IMR-90 (cell line): ENCODE measurements at regions not wholly inside any gene's neighbourhood (a gene's known extent, or its start where the extent isn't known, plus 50 kb on each side); places are given as distances from the start of the nearest gene placed in this dataset.

Source experiments
- ATAC-seq: fragments of 200-7000 bp; cut with Tn5 transposase; 2 replicates; pipeline ENCODE4 v1.9.1; 2020; ENCODE audit warnings: low read depth, mild to moderate bottlenecking, moderate library complexity
- BruUV-seq: library from RNA; stranded (reverse); fragments of 400-500 nt; replicated peaks from 2 replicates; lab custom pipeline; 2021; lab: Mats Ljungman, UMichigan
- CTCF ChIA-PET: fragments of 300-600 bp; formaldehyde crosslinking; extraction: SDS; loops from one replicate; lab custom pipeline; 2021; ENCODE audit warnings: antibody characterized with exemption; lab: Yijun Ruan, JAX
- POLR2A ChIA-PET: fragments of 300-600 bp; sonication (Branson Sonifier 250); formaldehyde crosslinking; loops from one replicate; lab custom pipeline; 2022; ENCODE audit warnings: antibody characterized with exemption; ENCODE audit not compliant: unreplicated experiment; lab: Charles Lee
- DNase-seq: peaks from one replicate; pipeline ENCODE4 v3.0.0; 2013
- H2AFZ ChIP-seq: replicated peaks from 2 replicates; pipeline ENCODE3; 2013; ENCODE audit warnings: low read length, mild to moderate bottlenecking; ENCODE audit not compliant: poor library complexity
- H2AK5ac ChIP-seq: 2 replicates; pipeline ENCODE4 v1.6.1; 2013; ENCODE audit warnings: low read depth, low read length, inconsistent platforms
- H2AK9ac ChIP-seq: replicated peaks from 2 replicates; pipeline ENCODE3; 2013; ENCODE audit warnings: mild to moderate bottlenecking, low read depth, low read length, moderate library complexity; ENCODE audit not compliant: poor library complexity
- H2BK120ac ChIP-seq: 2 replicates; pipeline ENCODE4 v1.6.1; 2013; ENCODE audit warnings: low read depth, low read length, inconsistent platforms
- H2BK15ac ChIP-seq: 3 replicates; pipeline ENCODE4 v1.6.1; 2013; ENCODE audit warnings: low read depth, low read length, inconsistent platforms
- H2BK20ac ChIP-seq: 2 replicates; pipeline ENCODE4 v1.6.1; 2013; ENCODE audit warnings: low read depth, mild to moderate bottlenecking, inconsistent platforms, low read length, moderate library complexity
- H2BK5ac ChIP-seq: 2 replicates; pipeline ENCODE4 v1.6.1; 2013; ENCODE audit warnings: mild to moderate bottlenecking, low read depth, low read length, inconsistent platforms; ENCODE audit not compliant: poor library complexity, severe bottlenecking
- H3K14ac ChIP-seq: replicated peaks from 2 replicates; pipeline ENCODE4 v1.6.1; 2013; ENCODE audit warnings: low read depth, low read length, inconsistent platforms
- H3K18ac ChIP-seq: 2 replicates; pipeline ENCODE4 v1.6.1; 2013; ENCODE audit warnings: low read depth, low read length, control low read depth
- H3K23ac ChIP-seq: 2 replicates; pipeline ENCODE4 v1.6.1; 2013; ENCODE audit warnings: low read depth, low read length, inconsistent platforms
- H3K27ac ChIP-seq: 2 replicates; pipeline ENCODE4 v1.5.1; 2013; ENCODE audit warnings: mild to moderate bottlenecking, control low read depth, low read length; ENCODE audit not compliant: insufficient read depth
- H3K27me3 ChIP-seq: 2 replicates; pipeline ENCODE4 v1.6.1; 2013; ENCODE audit warnings: low read length; ENCODE audit not compliant: control insufficient read depth, insufficient read depth
- H3K36me3 ChIP-seq: 2 replicates; pipeline ENCODE4 v1.6.1; 2013; ENCODE audit warnings: low read length, mixed read lengths; ENCODE audit not compliant: control insufficient read depth, insufficient read depth
- H3K4ac ChIP-seq: 2 replicates; pipeline ENCODE4 v1.6.1; 2013; ENCODE audit warnings: low read depth, low read length, inconsistent platforms
- H3K4me1 ChIP-seq: 2 replicates; pipeline ENCODE4 v1.6.1; 2013; ENCODE audit warnings: low read length, mixed read lengths; ENCODE audit not compliant: control insufficient read depth, insufficient read depth
- H3K4me2 ChIP-seq: 2 replicates; pipeline ENCODE4 v1.6.1; 2013; ENCODE audit warnings: low read depth, mild to moderate bottlenecking, control low read depth, low read length, moderate library complexity
- H3K4me3 ChIP-seq: 2 replicates; pipeline ENCODE4 v1.5.1; 2013; ENCODE audit warnings: low read depth, mild to moderate bottlenecking, control low read depth, low read length, moderate library complexity; ENCODE audit not compliant: insufficient read depth
- H3K56ac ChIP-seq: 2 replicates; pipeline ENCODE4 v1.6.1; 2013; ENCODE audit warnings: low read length, inconsistent platforms; ENCODE audit not compliant: insufficient read depth; ENCODE audit errors: extremely low read depth
- H3K79me1 ChIP-seq, 2 experiments: 2 replicates each; pipeline ENCODE4 v1.6.1; 2013; ENCODE audit warnings: low read length in 2 of 2, inconsistent platforms in 1 of 2, low read depth in 1 of 2
- H3K9ac ChIP-seq: 2 replicates; pipeline ENCODE4 v1.6.1; 2013; ENCODE audit warnings: low read depth, low read length, control low read depth
- H3K9me1 ChIP-seq: 2 replicates; pipeline ENCODE4 v1.6.1; 2013; ENCODE audit warnings: low read length, inconsistent platforms; ENCODE audit not compliant: insufficient read depth
- H3K9me3 ChIP-seq: 2 replicates; pipeline ENCODE4 v1.6.1; 2013; ENCODE audit warnings: low read length; ENCODE audit not compliant: control insufficient read depth, insufficient read depth
- H4K20me1 ChIP-seq: 2 replicates; pipeline ENCODE4 v1.6.1; 2013; ENCODE audit warnings: low read length, inconsistent platforms; ENCODE audit not compliant: insufficient read depth
- H4K5ac ChIP-seq: 2 replicates; pipeline ENCODE4 v1.6.1; 2013; ENCODE audit warnings: mild to moderate bottlenecking, low read depth, low read length, control low read depth
- H4K8ac ChIP-seq, 2 experiments: 2 replicates each; pipeline ENCODE4 v1.6.1; 2013; ENCODE audit warnings: low read depth in 2 of 2, low read length in 2 of 2, control low read depth in 1 of 2, inconsistent platforms in 1 of 2
- H4K91ac ChIP-seq: 2 replicates; pipeline ENCODE4 v1.6.1; 2013; ENCODE audit warnings: low read depth, low read length, inconsistent platforms; ENCODE audit not compliant: insufficient read depth
- BHLHE40 ChIP-seq: fragments of 150-350 bp; IDR thresholded peaks from 2 replicates; pipeline ENCODE4 v1.6.1; 2016; ENCODE audit warnings: mild to moderate bottlenecking, low read depth, low read length
- CEBPB ChIP-seq: IDR thresholded peaks from 2 replicates; pipeline ENCODE4 v1.6.1; 2012; ENCODE audit warnings: low read depth, low read length, improper control_type of control experiment
- CHD1 ChIP-seq: IDR thresholded peaks from 2 replicates; pipeline ENCODE4 v1.6.1; 2012; ENCODE audit warnings: low read depth, low read length, improper control_type of control experiment
- ELK1 ChIP-seq: fragments of 150-350 bp; IDR thresholded peaks from 2 replicates; pipeline ENCODE4 v1.6.1; 2016; ENCODE audit warnings: low read depth, mild to moderate bottlenecking, low read length, moderate library complexity, borderline replicate concordance
- FOS ChIP-seq: fragments of 150-350 bp; IDR thresholded peaks from 2 replicates; pipeline ENCODE4 v1.6.1; 2016; ENCODE audit warnings: low read depth, low read length
- MAFK ChIP-seq: IDR thresholded peaks from 2 replicates; pipeline ENCODE4 v1.6.1; 2012; ENCODE audit warnings: low read depth, low read length, improper control_type of control experiment
- MAZ ChIP-seq: IDR thresholded peaks from 2 replicates; pipeline ENCODE4 v1.6.1; 2012; ENCODE audit warnings: low read depth, mild to moderate bottlenecking, low read length, improper control_type of control experiment, moderate library complexity, borderline replicate concordance
- MXI1 ChIP-seq: IDR thresholded peaks from 2 replicates; pipeline ENCODE4 v1.6.1; 2012; ENCODE audit warnings: low read depth, mild to moderate bottlenecking, low read length, moderate library complexity, borderline replicate concordance
- NFE2L2 ChIP-seq: fragments of 150-350 bp; IDR thresholded peaks from 2 replicates; pipeline ENCODE4 v1.6.1; 2016; ENCODE audit warnings: low read depth, mild to moderate bottlenecking, low read length
- POLR2A ChIP-seq: IDR thresholded peaks from 2 replicates; pipeline ENCODE4 v1.6.1; 2012; ENCODE audit warnings: mild to moderate bottlenecking, low read depth, low read length
- RAD21 ChIP-seq: IDR thresholded peaks from 2 replicates; pipeline ENCODE4 v1.6.1; 2012; ENCODE audit warnings: low read length, improper control_type of control experiment
- RCOR1 ChIP-seq: IDR thresholded peaks from 2 replicates; pipeline ENCODE4 v1.6.1; 2012; ENCODE audit warnings: mild to moderate bottlenecking, low read length, improper control_type of control experiment; ENCODE audit not compliant: insufficient replicate concordance
- RFX5 ChIP-seq: IDR thresholded peaks from 2 replicates; pipeline ENCODE4 v1.8.0; 2012; ENCODE audit warnings: low read depth, mild to moderate bottlenecking, low read length, moderate library complexity
- SMC3 ChIP-seq: fragments of 150-350 bp; IDR thresholded peaks from 2 replicates; pipeline ENCODE4 v1.6.1; 2016; ENCODE audit warnings: low read depth, mild to moderate bottlenecking, antibody characterized with exemption, low read length, moderate library complexity
- USF2 ChIP-seq: fragments of 150-350 bp; IDR thresholded peaks from 2 replicates; pipeline ENCODE4 v1.6.1; 2017; ENCODE audit warnings: mild to moderate bottlenecking, antibody characterized with exemption, low read length, low read depth
- WGBS, 2 experiments: methylation state at CpG; one replicate each; pipeline versions ENCODE4 v1.1.5 to v1.1.7; 2013; ENCODE audit warnings: missing lambda C conversion rate in 2 of 2; ENCODE audit not compliant: insufficient read length in 1 of 2; ENCODE audit errors: extremely low coverage in 2 of 2; 5-methylcytosine and 5-hydroxymethylcytosine counted together
- dilution Hi-C: fragments of 300-500 bp; cut with HindIII; formaldehyde crosslinking; loops from one replicate; pipeline ENCODE4 v1.14.3; 2018; ENCODE audit warnings: low sequenced_read_pairs; ENCODE audit not compliant: unreplicated experiment
- in situ Hi-C: fragments of 300-500 bp; cut with MboI; formaldehyde crosslinking; loops from 3 replicates; pipeline ENCODE4 v1.14.3; 2019; ENCODE audit warnings: low sequenced_read_pairs, inconsistent platforms, mixed read lengths
- intact Hi-C: fragments of 100-400 bp; cut with micrococcal nuclease; formaldehyde crosslinking; loops from 2 replicates; pipeline ENCODE4 v1.10.0; 2022
- TF ChIP-seq, protein P1 (sequence below): conservative IDR thresholded peaks from 2 replicates; pipeline ENCODE4 v1.5.1; 2012; ENCODE audit warnings: mild to moderate bottlenecking, low read depth, low read length, improper control_type of control experiment

DNA sequence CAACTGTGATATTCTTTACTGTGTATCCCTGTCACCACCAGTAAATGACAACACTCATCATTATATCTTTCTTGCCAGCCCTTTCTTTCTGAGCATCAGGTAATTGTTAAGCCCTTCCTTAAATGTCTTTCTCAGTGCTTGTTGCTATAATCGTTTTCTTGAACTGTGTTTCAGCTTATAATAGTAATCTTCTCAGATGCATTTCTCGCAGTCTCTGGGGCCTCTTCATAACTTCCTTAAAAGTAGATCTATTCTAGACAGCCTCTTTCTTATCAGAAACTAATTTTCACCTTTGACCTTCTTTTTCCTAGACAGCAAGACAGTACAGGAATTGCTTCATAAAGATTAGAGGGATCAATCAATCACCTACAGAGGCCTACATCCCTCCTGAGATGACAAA lies 648.1 kb downstream of the CPS1 start:
- Histone ChIP-seq H2AFZ (no peak overlapping the region), H3K14ac (no peak overlapping the region), H3K4me2 (no peak overlapping the region), H3K79me1 (no peaks in the 10 kb centered on the region), H3K4me3 (no peak overlapping the region), H3K9me3 (no peaks in the 10 kb centered on the region), H2AK9ac (no peak overlapping the region), H2AK5ac (no peak overlapping the region), H3K27me3 (no peaks in the 10 kb centered on the region), H2BK20ac (no peak overlapping the region), H3K56ac (no peak overlapping the region), H3K36me3 (no peaks in the 10 kb centered on the region), H2BK120ac (no peak overlapping the region), H4K20me1 (no peaks in the 10 kb centered on the region), H3K18ac (no peak overlapping the region), H2BK15ac (no peak overlapping the region), H4K8ac (no peak overlapping the region), H3K4me1 (no peaks in the 10 kb centered on the region), H3K4ac (no peak overlapping the region), H3K27ac (no peak overlapping the region), H3K9ac (no peak overlapping the region), H4K5ac (no peak overlapping the region), H3K9me1 (no peaks in the 10 kb centered on the region), H4K91ac (no peak overlapping the region), H3K23ac (no peak overlapping the region), H2BK5ac (no peak overlapping the region)
- TF ChIP-seq NFE2L2 (no peak), CEBPB (no peak), CHD1 (no peak), BHLHE40 (no peak), RFX5 (no peak), POLR2A (no peak), MAZ (no peak), RCOR1 (no peak), FOS (no peak), MXI1 (no peak), USF2 (no peak), ELK1 (no peak), MAFK (no peak), RAD21 (no peak), SMC3 (no peak)
- TF ChIP-seq, protein P1, sequence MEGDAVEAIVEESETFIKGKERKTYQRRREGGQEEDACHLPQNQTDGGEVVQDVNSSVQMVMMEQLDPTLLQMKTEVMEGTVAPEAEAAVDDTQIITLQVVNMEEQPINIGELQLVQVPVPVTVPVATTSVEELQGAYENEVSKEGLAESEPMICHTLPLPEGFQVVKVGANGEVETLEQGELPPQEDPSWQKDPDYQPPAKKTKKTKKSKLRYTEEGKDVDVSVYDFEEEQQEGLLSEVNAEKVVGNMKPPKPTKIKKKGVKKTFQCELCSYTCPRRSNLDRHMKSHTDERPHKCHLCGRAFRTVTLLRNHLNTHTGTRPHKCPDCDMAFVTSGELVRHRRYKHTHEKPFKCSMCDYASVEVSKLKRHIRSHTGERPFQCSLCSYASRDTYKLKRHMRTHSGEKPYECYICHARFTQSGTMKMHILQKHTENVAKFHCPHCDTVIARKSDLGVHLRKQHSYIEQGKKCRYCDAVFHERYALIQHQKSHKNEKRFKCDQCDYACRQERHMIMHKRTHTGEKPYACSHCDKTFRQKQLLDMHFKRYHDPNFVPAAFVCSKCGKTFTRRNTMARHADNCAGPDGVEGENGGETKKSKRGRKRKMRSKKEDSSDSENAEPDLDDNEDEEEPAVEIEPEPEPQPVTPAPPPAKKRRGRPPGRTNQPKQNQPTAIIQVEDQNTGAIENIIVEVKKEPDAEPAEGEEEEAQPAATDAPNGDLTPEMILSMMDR = no peak
- WGBS, 2 experiments = 0% methylated on average over 1 of the region's 2 CpGs; no CpG with 5 or more reads in 1 of the 2 experiments
- in situ Hi-C loops = no loop called here
- intact Hi-C loops = no loop called here
- dilution Hi-C loops = no loop called here
- DNase-seq = no peak
- CTCF ChIA-PET = no interaction called here
- no TSS peak for BruUV-seq
- POLR2A ChIA-PET = no interaction called here
- no peak for ATAC-seq
